SK-N-MC (cell line): ENCODE measurements at regions not wholly inside any gene's neighbourhood (a gene's known extent, or its start where the extent isn't known, plus 50 kb on each side); places are given as distances from the start of the nearest gene placed in this dataset.
A peak's percentile ranks its signal among the peaks of the same experiment; 100 is the strongest.
"Not testable (repeated sequence)": the region's sequence is repeated elsewhere in the genome, so short reads cannot be mapped to it uniquely, and the experiment has no call there.

Source experiments
- DNase-seq: peaks from one replicate; pipeline ENCODE4 v3.0.0-alpha.2; 2011; ENCODE audit warnings: low read depth, low spot score
- H3K27ac ChIP-seq: fragments of 200-600 bp; sonication (generic); 2 replicates; pipeline ENCODE4 v1.5.1; 2016; ENCODE audit warnings: mixed run types
- H3K36me3 ChIP-seq: fragments of 200-600 bp; sonication (generic); 2 replicates; pipeline ENCODE4 v1.6.1; 2017; ENCODE audit warnings: antibody characterized with exemption, low read length, mixed read lengths; ENCODE audit not compliant: insufficient read depth
- H3K4me3 ChIP-seq: fragments of 200-600 bp; sonication (generic); 2 replicates; pipeline ENCODE4 v1.5.1; 2016
- H3K9ac ChIP-seq: fragments of 200-600 bp; sonication (generic); 2 replicates; pipeline ENCODE4 v1.8.0; 2017; ENCODE audit warnings: mixed run types, mixed read lengths; ENCODE audit not compliant: insufficient read length
- H3K9me3 ChIP-seq: fragments of 200-600 bp; sonication (generic); 2 replicates; pipeline ENCODE4 v1.6.1; 2017; ENCODE audit warnings: low read depth, mild to moderate bottlenecking, antibody characterized with exemption, low read length, moderate library complexity, mixed read lengths
- EZH2 ChIP-seq: fragments of 200-600 bp; sonication (generic); IDR thresholded peaks from one replicate; pipeline ENCODE4 v1.6.1; 2017; ENCODE audit warnings: antibody characterized with exemption
- FOXP2 ChIP-seq: optimal IDR thresholded peaks from 2 replicates; pipeline ENCODE3; 2011; ENCODE audit warnings: mild to moderate bottlenecking, moderate library complexity; ENCODE audit not compliant: insufficient read depth; ENCODE audit errors: extremely low read length, control extremely low read depth
- POLR2AphosphoS5 ChIP-seq: IDR thresholded peaks from 2 replicates; pipeline ENCODE4 v1.6.1; 2012; ENCODE audit warnings: mild to moderate bottlenecking, low read depth, low read length, borderline replicate concordance

GRCh38 chr6:135555550-135555949, 58.0 kb upstream of the AHI1 start:
- no peak for TF ChIP-seq EZH2
- no peak for TF ChIP-seq POLR2AphosphoS5
- no peak for TF ChIP-seq FOXP2
- H3K9ac ChIP-seq: no peak overlapping the region
- no peaks in the 10 kb centered on the region for H3K36me3 ChIP-seq
- no peak overlapping the region for H3K27ac ChIP-seq
- H3K9me3 ChIP-seq: no peaks in the 10 kb centered on the region
- no peak overlapping the region for H3K4me3 ChIP-seq
- no peak for DNase-seq

DNA sequence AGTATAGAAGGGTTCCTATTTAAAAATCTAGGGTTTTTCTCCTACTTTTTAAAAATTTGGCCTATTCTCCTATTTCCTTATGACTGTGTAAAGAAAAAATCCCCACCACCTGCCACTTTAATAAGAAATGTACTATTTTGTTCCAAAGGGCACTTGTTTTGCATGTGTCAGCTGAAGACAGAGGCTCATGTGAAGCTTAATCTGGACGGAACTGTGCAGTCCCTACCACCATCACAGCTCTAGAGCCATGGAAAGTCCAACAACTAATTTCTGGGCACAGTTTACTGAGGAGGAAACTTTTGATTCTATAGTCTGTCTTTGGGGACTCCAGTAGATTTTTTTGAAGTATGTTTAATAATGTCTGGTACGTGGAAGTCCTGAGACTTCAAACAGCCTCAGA, 60.0 kb upstream of the AHI1 start:
- no peak overlapping the region for H3K4me3 ChIP-seq
- H3K9me3 ChIP-seq: no peaks in the 10 kb centered on the region
- TF ChIP-seq POLR2AphosphoS5: no peak
- no peak for TF ChIP-seq EZH2
- TF ChIP-seq FOXP2: no peak
- no peak overlapping the region for H3K9ac ChIP-seq
- no peak for DNase-seq
- no peak overlapping the region for H3K27ac ChIP-seq
- no peaks in the 10 kb centered on the region for H3K36me3 ChIP-seq

DNA sequence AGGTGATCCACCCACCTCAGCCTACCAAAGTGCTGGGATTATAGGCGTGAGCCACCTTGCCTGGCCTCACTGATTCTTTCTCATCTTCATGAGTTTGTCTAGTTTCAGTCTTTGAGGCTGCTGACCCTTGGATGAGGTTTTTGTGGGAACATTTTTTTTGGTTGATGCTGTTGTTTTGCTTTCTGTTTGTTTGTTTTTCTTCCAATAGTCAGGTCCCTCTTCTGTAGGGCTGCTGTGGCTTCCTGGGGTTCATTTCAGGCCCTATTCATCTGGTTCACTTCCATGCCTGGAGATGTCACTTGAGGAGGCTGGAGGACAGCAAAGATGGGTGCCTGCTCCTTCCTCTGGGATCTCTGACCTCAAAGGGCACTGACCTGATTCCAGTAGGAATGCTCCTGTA, 68.1 kb upstream of the AHI1 start:
- DNase-seq, H3K36me3 ChIP-seq, H3K9ac ChIP-seq, H3K4me3 ChIP-seq, H3K27ac ChIP-seq, H3K9me3 ChIP-seq: not testable (repeated sequence)

DNA sequence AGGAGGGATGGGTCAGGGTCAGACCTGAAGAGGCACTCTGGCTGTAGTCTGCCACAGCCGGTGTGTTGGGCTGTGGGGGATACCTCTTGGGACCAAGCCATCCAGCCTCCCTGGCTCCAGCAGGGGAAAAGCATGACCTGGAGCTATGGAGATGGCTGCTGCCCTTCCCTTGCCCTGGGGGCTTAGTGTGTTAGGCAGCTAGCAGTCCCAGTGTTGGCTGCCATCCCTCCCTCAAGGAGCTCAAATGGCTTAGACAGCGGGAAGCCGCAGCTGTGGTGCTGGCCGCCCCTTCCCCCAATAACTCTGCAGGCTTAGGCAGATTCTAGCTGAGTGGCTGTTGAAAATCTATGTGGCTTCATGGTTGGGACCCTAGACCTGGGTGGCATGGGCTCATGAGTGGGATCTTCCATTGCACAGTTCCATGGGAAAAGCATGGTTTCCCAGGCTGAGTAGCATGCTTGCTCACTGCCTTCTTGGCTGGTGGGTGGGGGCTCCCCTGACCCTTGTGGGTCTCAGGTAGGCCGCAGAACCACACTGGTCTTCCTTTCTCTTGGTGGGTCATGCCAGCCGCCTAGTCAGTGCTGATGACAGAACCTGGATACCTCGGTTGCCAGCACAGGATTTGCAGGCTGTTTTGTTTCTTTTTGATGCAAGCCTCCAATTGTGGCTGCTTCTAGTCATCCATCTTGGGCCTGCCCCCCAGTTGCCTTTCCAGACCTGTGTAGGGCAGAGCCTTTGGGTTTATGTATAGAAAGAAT, 69.0 kb upstream of the AHI1 start:
- Histone ChIP-seq H3K4me3 (no peak overlapping the region), H3K36me3 (no peaks in the 10 kb centered on the region), H3K27ac (no peak overlapping the region), H3K9ac (no peak overlapping the region), H3K9me3 (no peaks in the 10 kb centered on the region)
- TF ChIP-seq POLR2AphosphoS5 (no peak), FOXP2 (no peak), EZH2 (no peak)
- DNase-seq: no peak

DNA sequence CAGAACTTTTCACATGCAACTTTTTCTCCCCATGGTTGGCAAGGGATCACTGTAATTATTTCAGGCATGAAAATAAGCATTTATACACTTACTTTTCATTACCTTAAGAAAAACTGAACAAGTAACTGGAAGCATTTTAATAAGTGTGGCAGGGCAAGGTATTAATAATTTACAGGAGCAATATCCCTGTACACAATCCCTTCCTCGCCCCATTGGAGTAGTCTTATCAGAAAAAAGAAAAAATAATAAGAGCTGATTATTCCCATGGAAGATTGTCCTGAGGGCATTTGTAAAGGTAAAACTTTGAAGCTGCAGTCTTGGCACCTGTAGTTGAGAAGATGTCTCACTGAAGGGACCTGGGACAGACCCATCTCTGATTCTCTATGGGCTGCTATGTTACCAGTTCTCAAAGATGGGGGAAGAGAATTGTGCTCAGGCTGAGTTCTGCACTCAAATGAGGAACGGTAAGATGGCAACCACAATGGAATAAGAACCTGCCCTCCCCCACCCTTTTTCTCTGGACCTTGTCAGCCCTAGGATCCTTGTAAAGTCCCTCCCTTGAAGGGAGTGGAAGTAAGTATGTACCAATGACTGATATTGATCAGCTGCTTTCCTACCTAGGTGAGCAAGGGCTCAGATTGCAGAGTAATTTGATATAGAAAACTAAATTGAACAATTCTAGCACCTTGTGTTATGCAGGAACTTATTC, 70.0 kb upstream of the AHI1 start:
- no peak for TF ChIP-seq POLR2AphosphoS5
- TF ChIP-seq FOXP2: no peak
- no peak for TF ChIP-seq EZH2
- Histone ChIP-seq H3K36me3 (no peaks in the 10 kb centered on the region), H3K9me3 (no peaks in the 10 kb centered on the region), H3K27ac (no peak overlapping the region), H3K4me3 (no peak overlapping the region), H3K9ac (no peak overlapping the region)
- DNase-seq: no peak

GRCh38 chr6:135568379-135568778, 70.8 kb upstream of the AHI1 start:
- Histone ChIP-seq H3K36me3 (no peaks in the 10 kb centered on the region), H3K27ac (no peak overlapping the region), H3K9ac (no peak overlapping the region), H3K9me3 (no peaks in the 10 kb centered on the region), H3K4me3 (peak overlapping the region; percentile 55)
- TF ChIP-seq FOXP2 (peak; percentile 74), POLR2AphosphoS5 (peak; percentile 22; the same call in 1 of the 2 replicates), EZH2 (no peak)
- DNase-seq: peak; percentile 73

- no peak overlapping the region for H3K27ac ChIP-seq
- H3K9me3 ChIP-seq: no peaks in the 10 kb centered on the region
- DNase-seq: no peak
- TF ChIP-seq FOXP2: no peak
- no peak for TF ChIP-seq EZH2
- TF ChIP-seq POLR2AphosphoS5: no peak
- H3K4me3 ChIP-seq: no peak overlapping the region
- H3K9ac ChIP-seq: no peak overlapping the region
- H3K36me3 ChIP-seq: no peaks in the 10 kb centered on the region
Measured at GRCh38 chr6:135572051-135572450, 74.5 kb upstream of the AHI1 start.

- H3K9me3 ChIP-seq: no peaks in the 10 kb centered on the region
- no peak overlapping the region for H3K27ac ChIP-seq
Measured at GRCh38 chr6:135575629-135576028, 78.1 kb upstream of the AHI1 start.

More at GRCh38 chr6:135575629-135576028, 78.1 kb upstream of the AHI1 start:
- H3K4me3 ChIP-seq: no peak overlapping the region
- DNase-seq: no peak
- no peak for TF ChIP-seq EZH2
- 0 out of 2 replicates have a peak, but pooled peaks have one; percentile 4 for TF ChIP-seq POLR2AphosphoS5
- no peak for TF ChIP-seq FOXP2
- H3K36me3 ChIP-seq: no peaks in the 10 kb centered on the region
- no peak overlapping the region for H3K9ac ChIP-seq
